ENCODE measurements at regions not wholly inside any gene's neighbourhood (a gene's known extent, or its start where the extent isn't known, plus 50 kb on each side); places are given as distances from the start of the nearest gene placed in this dataset.

DNA sequence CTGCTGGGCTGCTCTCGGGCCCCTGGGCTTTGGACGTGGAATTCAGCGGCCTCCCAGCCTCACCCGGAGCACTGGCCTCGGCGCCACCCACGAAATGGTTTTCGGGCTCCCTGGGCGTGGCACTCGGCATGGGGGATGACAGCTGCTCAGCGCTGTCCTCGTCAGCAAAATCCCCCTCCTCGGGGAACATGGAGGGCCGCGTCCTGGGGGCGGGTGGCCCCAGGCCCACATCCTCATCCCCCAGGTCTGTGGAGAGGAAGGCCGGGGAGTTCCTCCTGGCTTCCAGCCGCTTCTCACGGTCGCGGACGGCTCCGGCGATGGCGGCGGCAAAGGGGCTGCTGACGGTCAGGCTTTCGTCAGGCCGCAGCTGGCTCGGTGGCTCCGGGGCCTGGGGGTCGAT, 88.4 kb downstream of the CTTN start:
- POLR2A ChIA-PET = interaction anchor here (0.5 kb wide), 1 partner anchor 69 kb away, joined by 4 read pairs; no protein-coding TSS in a partner anchor
- CTCF ChIA-PET = no interaction called here

DNA sequence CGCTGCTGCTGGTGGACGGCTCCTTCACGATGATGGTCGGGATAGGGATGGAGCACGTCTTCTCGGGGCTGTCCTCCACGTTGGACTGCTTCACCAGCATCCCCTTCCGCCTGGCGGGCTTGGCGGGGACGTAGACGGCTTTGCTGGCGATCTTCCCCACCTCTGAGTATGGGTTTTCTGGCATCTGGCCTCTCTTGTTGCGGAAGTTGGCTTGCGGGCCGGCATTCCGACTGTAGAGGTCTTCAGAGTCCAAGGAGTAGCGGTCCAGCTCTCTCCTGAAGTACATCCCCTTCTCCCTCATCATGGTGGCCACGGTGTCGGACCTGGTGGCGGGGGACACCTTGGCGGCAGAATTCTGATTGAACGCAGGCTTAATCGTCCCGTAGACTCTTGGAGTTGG, 88.8 kb downstream of the CTTN start:
- CTCF ChIA-PET = no interaction called here
- POLR2A ChIA-PET = no interaction called here

DNA sequence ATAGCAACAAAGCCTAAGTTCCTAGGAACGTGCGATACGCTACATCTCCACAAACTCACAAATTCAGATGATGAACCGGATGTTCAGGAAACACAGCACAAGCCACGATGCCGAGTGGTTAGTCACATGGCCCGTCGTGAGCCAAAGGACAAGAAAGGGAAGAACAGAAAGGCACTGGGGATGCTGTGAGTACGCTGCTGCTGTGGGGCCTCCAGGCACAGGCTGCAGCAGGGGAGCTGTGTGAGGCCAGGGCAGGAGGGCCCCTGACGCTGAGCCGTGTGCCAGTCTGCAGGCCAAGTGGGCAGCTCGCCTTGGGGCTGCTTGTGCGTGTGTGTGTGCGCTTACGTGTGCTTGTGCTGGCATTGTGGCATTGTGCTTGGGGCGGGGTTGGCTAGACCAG, 89.4 kb downstream of the CTTN start:
- POLR2A ChIA-PET = no interaction called here
- CTCF ChIA-PET = no interaction called here

DNA sequence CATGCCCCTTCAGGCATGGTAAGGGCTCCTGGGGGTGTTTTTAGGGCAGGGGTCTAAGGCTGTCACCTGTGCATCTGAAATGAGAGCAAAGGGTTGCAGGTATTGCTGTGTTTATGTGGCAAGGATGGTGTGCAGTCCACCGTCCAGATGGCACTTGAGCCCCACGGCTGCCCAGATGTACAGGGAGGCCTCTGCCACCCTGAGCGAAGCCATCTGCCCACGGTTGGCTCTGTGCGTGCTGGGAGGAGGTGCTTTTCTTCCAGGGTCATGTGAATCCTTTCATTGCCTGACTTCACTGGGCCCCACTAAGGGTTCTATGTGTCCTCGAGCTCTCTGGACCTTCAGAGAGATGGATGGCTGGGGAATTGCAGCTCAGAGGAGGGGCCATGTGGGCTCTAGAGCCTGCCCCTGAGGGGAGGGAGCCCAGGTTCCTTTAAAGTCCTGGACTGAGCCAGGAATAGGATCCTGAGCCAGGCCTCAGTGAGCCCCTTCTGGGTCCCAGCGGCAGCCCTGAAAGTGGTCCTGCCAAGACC, 89.9 kb downstream of the CTTN start:
- CTCF ChIA-PET = no interaction called here
- POLR2A ChIA-PET = no interaction called here

DNA sequence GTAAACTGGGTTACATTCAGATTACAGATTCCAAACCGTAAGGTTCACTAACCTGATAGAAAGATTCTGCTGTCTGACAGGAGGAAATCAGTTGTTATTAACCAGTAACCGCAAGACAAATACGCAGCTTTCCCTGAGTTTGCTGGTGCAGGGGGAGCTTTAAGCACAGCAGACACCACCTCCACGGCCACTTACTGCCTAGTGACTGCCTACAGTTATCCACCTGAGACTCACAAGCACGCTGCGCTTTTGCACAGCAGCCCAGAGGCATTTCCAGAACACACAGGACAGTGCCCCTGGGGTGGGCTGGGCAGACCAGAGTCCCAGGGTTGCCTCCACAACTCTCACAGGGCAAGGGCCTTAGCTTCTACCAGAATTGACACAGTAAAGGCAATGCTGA, 90.9 kb downstream of the CTTN start:
- CTCF ChIA-PET = no interaction called here

DNA sequence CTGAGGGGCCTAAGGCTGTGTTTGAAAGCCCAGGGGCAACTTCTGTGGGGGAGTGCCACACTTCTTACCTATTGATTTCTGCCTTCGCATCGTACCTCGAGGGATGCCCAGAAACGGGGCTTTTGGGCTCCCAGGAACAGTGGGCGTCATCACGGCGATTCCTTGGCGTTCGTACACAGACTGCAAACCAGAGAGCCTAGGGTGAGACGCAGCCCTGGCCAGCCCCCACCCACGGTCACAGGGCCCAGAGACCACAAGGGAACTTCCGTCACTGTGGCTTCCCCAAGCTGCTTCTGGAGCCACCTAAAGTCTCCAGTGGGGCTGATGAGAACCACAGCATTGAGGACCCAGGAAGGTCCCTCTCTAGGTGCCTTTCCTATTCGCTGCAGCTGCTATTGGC, 91.9 kb downstream of the CTTN start:
- ChIA-PET CTCF (no interaction called here), POLR2A (no interaction called here)

More for the DNA sequence above, 90.9 kb downstream of the CTTN start:
- POLR2A ChIA-PET = no interaction called here

DNA sequence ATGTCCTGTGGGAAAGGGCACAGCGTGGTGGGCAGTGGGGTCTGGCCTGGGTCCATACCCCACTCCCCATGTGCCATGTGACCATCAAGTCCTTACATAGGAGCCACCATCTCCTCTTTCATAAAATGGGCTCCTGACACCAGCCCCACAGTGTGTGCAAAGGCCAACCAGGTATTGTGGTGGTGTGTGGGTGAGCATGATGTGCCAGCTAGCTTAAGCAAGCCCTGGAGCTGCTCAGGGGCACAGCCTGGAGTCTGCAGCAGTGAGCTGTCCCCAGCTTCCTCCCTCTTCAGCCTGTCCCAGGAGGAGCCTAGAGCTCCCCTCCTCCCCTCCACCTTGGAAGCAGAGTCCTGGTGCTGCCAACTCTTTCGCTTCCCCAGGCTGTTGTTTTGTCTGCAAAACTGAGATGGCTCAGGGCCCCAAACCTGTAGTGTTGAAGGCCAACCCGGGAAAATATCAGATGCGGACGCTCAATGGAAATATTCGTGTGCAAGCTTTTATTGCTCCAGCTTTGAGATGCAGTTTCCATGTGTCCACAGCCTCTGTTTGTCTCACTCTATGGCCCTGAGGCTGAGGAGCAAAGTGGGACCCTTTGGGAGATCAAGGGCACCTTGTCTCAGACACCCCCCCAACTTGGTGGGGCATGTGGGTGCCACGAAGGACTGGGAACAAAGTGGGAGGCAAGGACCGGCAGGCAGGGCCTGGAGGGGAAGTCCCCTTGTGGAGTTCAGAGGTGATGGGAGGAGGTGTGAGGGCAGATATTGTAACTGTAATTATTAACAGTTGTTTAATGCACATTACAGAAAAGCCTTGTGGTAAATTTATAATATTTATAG, 92.6 kb downstream of the CTTN start:
- CTCF ChIA-PET = no interaction called here

DNA sequence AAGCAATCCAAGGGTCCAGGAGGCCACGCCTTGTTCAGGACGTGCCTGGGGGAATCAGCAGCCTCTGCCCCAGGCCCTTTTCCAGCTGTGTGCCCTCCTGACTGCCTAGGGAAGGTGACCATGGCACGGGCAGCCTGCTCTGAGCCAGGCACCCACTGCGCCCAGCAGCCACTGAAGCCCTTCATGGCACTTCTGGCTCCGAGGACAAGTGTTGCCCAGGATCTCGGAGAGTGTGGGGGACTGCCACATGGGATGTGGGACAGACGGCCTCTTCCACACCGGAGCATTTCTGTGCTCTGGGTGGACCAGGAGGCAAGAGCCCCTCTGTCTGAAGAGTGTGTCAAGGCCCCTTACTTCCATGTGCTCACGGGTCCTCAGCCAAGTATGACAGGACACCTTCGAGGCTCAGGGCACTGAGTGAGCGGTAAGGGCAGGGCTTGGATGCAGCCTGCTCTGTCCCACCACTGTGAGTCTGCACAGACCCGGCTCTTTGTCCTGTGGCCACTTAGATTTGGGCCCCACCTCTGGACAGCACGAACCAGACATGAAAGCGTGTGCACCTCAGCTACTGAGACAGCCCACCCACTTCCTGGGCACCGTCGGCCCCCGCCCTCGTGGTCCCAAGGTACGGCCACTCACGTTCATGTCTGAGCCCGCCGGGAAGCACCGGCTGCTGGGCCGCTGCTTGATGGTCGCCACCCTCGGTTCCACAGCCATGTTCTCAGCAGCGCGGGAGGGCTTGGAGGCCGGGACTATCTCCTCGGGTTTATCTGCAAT, 93.6 kb downstream of the CTTN start:
- CTCF ChIA-PET = no interaction called here
- POLR2A ChIA-PET = no interaction called here

More for the DNA sequence above, 92.6 kb downstream of the CTTN start:
- POLR2A ChIA-PET = no interaction called here

DNA sequence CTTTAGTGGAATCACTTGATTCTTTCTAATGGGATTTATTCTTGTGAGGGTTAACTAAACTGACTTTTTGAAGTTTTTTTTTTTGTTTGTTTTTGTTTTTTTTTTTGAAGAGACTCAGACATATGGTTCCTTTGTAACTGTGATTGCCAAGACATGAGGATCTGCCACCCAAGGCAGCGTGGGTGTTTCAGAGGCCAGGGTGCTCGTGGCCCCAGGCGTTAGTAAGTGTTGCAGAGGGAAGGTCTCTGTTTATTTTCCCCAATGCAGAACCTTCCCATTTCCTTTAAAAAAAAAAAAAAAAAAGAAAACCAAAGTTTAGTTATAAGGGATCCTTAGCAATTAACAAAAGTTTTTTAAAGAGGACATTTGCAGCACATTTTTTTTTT, 94.8 kb downstream of the CTTN start:
- CTCF ChIA-PET = no interaction called here
- POLR2A ChIA-PET = no interaction called here

DNA sequence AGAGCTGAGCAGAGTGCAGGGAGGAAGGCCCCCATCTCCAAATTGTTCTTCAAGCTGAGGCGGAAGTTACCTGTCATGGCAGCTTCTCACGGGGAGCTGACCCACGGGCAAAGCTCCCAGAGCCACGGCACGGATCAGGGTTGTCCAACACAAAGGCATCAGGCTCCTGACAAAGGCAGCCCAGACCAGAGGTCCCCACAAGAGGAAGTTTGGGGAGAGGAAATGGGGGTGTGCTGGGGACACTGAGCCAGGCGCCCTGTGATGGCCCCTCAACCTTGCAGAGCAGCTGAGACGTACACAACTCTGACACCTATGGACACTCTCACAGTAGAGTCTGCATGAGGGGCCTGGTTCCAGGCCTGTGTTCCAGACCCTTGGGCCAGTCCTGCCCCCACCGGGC, 95.6 kb downstream of the CTTN start:
- POLR2A ChIA-PET = no interaction called here

DNA sequence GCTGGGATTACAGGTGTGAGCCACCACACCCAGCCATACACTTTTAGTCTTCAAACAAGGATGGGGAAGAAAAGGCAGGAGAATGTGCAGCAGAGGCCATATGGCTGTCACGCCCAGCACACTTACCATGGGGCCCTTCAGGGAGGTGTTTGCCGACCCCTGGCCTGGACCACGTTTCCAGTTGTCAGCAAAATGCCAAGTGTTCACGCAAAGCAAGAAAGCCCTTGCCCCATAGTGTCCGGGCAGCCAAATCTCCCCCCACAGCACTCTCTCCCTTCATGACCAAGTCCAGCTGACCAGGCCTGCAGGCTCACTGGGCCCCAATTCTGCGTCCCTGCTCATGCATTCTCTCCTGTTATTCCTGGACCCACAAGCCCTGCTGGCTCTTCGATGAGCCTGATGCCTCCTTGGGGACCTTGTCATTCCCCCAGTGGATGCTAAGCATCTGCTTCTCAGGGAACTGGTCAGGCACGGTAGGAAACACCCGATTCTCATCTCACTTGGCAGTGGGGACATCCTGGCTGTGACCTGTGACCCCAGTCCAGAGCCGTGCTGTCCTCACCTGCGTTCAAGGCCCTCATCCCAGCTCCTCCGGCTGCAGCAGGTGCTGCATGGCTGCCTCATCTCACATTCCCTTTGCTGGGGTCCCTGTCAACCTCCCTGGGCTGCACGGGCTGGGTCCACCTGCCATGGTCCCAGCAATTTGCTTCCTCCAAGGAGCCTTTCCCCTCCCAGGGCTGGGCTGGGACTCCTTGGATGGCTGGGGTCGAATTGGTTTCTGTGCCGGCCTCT, 96.4 kb downstream of the CTTN start:
- POLR2A ChIA-PET = no interaction called here
- CTCF ChIA-PET = no interaction called here

More for the DNA sequence above, 95.6 kb downstream of the CTTN start:
- CTCF ChIA-PET = no interaction called here

DNA sequence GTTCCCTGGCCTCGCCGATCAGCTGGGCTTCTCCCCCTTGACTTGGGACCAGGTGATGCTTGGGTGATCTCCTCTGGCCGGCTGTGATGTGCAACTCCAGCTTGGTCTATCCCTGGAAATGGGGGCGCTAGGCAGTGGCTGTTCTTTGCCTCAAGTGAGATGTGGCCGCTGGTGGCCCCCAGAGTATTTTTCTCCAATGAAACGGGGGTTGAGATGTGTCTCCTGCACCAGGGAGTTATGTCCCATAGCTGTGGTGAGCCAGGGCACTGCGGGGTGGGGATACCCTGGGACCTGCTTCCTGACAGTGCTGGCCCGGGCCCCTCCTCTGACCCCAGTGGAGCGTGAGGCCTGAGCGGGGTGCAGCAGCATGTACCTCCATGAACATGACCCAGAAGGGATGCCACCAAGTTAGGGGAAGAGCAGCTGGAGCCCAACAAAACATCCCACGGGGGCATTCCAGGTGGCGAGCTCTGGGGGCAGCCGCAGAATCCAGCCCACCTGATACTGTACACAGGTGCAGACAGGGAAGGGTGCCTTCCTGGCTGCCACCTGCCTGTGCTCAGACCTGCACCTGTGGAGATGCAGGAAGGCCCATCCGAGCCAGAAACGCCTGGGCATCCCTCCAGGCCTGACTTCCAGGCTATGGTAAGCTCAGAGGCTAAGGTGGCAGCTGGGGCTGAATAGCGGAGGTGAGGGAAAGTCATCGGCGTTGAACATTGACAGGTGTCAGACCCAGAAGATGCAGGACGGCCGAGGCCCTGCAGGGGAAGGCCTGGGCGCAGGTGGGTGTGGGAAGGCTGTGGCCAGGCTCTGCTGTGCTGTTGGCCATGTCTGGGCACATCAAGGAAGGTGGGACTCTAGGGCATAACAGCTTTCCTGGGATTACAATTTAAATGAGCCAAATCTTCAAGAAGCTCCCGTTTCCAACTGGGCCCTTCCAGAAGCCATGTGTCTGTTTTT, 97.3 kb downstream of the CTTN start:
- POLR2A ChIA-PET = no interaction called here
- CTCF ChIA-PET = no interaction called here

DNA sequence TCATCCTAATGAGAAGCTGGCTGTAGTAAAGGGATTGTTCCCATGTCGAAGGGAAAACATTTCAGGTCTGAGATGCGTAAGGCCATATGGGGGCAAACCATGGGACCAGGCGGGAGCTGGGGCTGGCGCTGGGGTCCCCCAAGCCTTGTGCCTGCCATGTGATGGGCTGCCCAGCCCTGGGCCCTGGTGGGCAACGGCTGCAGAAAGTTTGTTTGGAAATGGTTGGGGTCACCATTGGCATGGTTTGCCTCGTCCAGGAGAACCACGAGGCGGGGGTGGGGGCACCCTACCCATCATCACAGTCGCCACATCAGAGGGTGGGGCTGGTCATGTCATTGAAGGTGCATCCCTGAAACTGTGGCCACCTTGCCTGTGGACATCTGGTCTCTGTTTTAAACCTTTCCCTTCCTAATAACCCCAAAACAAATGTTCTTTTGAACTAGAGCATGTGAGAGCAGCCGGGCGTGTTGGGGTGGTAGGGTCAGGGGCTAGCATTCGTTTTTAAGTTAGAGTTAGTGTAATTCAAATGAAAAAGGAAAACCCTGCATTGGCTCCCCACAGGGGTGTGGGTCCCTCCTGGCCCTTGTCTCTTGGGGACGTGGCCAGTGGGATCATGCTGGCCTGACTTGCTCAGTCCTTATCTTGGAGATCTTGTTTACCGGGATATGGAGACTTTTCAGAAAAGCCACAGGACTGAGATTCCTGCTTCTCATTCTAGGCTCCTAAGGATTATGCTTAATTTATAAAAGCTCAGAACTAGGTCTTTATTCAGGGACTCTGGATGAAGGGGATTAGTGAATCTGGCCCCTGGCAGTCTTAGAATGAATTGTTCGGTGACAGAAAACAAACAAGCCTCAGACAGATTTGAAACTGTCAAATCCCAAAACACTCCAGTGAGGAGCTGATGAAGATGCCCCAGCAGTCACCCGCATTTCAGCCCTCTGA, 98.5 kb downstream of the CTTN start:
- ChIA-PET POLR2A (no interaction called here), CTCF (no interaction called here)

DNA sequence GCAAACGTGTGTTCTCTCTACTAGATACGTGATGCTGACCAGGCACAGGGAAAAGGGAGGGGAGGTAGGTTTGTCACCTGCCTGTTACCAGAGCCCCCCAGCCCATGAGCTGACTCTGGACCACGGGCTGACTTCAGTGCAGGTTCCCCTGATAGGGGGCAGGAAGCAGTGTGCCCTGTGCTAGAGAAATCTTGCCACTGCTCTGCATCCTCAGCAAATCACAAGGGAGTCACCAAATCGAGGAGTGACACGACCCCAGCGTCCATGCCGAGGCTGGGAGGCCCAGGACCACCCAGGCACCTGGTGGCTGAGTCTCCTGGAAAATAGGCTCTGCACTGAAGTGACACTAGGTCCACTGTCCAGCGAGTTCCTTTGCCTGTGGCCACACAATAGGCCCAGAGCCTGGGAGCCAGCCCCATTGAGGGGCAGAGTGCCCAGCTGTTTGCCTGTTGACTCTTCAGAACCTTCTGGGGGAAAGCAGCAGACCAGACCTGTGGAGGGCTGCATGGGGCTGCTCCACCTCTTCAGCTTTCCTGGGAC, 99.3 kb downstream of the CTTN start:
- ChIA-PET CTCF (no interaction called here), POLR2A (no interaction called here)

DNA sequence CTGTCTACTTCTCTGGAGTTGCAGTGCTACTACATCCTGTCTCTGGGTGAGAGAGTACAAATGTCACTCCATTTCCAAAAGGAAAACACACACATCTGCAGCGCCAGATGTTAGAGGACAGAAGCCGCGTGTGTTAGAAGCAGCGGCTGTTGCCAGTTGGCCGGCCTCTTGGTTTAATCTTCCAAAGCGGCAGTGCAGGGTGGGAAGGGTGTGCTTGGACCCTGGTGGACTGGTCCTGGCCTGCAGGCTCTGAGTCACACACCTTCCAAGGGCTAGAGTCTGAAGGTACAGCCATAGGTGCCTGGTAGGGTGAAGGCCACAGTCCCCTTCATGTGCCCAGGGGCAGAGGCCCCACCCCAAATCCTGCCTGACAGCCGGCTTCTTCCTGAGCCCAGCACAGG, 99.8 kb downstream of the CTTN start:
- ChIA-PET POLR2A (no interaction called here), CTCF (no interaction called here)

DNA sequence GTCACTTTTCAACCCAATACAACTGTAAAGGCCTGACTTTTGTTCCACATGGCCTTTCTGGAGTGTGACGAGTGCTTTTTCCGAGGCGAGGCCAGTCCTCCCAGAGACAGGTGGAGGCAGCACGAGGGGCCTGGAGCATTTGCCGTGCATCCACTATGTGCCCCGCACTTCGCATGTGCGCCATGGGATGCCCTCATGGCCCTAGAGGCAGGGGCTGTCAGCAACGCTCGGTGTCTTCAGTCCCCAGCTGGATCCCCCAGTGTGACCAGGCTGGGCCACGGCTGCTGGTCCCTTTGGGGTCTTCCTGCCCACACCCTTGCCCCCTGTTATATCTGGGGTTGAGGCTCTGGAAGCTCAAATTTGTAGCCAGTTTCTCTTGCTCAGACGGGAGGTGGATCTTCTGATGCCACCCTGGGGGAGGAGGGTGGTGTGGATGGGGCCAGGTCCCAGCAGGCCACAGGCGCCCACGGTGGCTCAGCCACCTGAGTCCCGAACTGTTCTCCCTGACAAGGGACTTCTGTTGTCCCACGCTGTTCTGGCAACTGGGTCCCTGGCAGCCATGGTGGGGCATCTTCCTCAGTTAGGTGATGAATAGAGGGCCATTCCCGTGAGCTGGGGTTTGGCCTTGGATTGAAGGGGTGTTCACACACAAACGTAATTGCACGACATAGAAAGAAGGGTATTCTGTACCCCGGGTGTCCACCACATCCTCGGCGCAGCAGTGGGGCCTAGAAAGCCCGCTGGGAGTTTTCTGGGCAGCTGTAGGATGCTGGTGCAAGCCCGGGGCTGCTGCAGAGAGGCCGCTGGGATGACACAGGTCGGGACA, 100.9 kb downstream of the CTTN start:
- ChIA-PET POLR2A (no interaction called here), CTCF (no interaction called here)

DNA sequence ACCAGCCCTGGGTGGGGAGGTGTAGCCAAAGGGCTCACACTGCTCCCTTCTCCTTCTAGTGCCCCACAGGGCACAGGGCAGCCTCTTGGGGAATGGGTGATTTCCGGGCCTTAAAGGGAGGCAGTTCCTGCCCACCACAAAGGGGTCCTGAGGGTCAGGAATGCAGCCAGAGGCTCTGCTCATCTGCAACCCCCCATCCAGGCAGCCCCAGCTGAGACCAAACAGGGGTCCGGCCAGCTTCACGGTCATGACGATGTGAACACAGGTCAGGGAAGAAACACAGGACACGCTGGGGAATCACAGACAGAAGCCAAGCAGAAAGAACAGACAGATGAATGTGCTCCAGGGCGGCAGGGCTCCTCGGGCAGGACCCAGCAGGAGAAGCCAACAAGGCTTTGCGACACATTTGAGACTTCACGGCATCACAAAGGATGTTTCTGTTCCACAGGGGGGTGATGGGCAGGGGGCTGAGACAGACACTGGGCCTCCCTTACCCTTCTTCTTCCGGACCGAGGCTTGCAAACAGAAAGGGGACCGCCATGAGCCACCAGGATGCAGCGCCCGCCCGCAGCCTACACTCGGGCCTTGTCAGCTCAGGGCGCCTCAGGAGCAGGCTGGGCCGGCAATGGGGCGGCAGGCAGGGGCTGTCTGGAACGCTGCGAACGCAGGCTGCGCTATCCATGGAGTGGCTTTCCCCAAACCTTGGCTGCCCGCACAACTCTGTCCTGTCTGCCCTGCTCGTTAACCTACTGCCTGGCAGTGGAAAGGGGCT, 101.9 kb downstream of the CTTN start:
- CTCF ChIA-PET = no interaction called here
- POLR2A ChIA-PET = no interaction called here
